ENCODE measurements at regions not wholly inside any gene's neighbourhood (a gene's known extent, or its start where the extent isn't known, plus 50 kb on each side); places are given as distances from the start of the nearest gene placed in this dataset.

GRCh38 chr9:16191691-16192402, 639.0 kb downstream of the CCDC171 start:
- Histone ChIP-seq H3K4me1 (ENCODE audit: control insufficient read depth in 1 of 2, insufficient read depth in 2 of 2, low read length in 2 of 2) (peaks cover 0 to 5% of the 10 kb centered on the region in 2 experiments; a peak in 1 of 4 replicates), H3K9ac (ENCODE audit: low read length) (no peak overlapping the region), H3K36me3 (ENCODE audit: control insufficient read depth in 1 of 2, insufficient read depth in 2 of 2, low read length in 2 of 2) (no peaks in the 10 kb centered on the region), H3K9me2 (ENCODE audit: insufficient read depth) (no peaks in the 10 kb centered on the region), H3K27ac (ENCODE audit: low read depth, low read length) (no peak overlapping the region), H3K4me2 (ENCODE audit: low read length) (peak overlapping the region; percentile 63), H3K4me3 (replicated peaks in 1 of 2; ENCODE audit: low read depth in 1 of 2, low read length in 2 of 2) (no peak overlapping the region), H3K27me3 (ENCODE audit: insufficient read depth, low read length) (no peaks in the 10 kb centered on the region), H4K20me1 (ENCODE audit: insufficient read depth) (no peaks in the 10 kb centered on the region), H2AFZ (ENCODE audit: low read depth, low read length, poor library complexity, severe bottlenecking) (peak overlapping the region; percentile 88), H3K79me2 (ENCODE audit: insufficient read depth, low read length) (no peaks in the 10 kb centered on the region), H3K9me3 (ENCODE audit: control insufficient read depth in 1 of 2, insufficient read depth in 1 of 2, low read depth in 1 of 2, low read length in 2 of 2) (no peaks in the 10 kb centered on the region)
- DNase-seq (ENCODE audit: low read depth, low spot score) (peak; percentile 16), ATAC-seq (peak; percentile 100)
- RAD21 ChIA-PET (ENCODE audit: low non-redundant PET in 1 of 2, low total read pairs in 2 of 2, uncharacterized antibody in 2 of 2, unreplicated experiment in 2 of 2), result no interaction called here
- POLR2A ChIA-PET, result no interaction called here
- intact Hi-C loops (cut with micrococcal nuclease), result loop anchor here (5.0 to 10.0 kb wide), 2 partner anchors 733 to 1270 kb away; no protein-coding TSS in a partner anchor
- BruUV-seq (replicated peaks), result no TSS peak
- no peak for TF ChIP-seq SRF (IDR thresholded peaks at IDR 0.05; ENCODE audit: low read depth)
- TF ChIP-seq FOSL1 (IDR thresholded peaks at IDR 0.05; ENCODE audit: low read depth), result no peak
- TF ChIP-seq CTCF (IDR thresholded peaks at IDR 0.05 in 2 of 3, conservative IDR thresholded peaks at IDR 0.05 in 1 of 3; ENCODE audit: borderline replicate concordance in 1 of 3, insufficient read depth in 1 of 3, low read depth in 2 of 3, low read length in 2 of 3), result peak; percentile 20 to 80 (median 71); a peak in 5 of 6 replicates
- TF ChIP-seq RAD21 (IDR thresholded peaks at IDR 0.05; ENCODE audit: low read depth), result peak; percentile 71
- CTCF ChIA-PET, result no interaction called here

- Histone ChIP-seq H3K4me3 (replicated peaks in 1 of 2; ENCODE audit: low read depth in 1 of 2, low read length in 2 of 2) (no peak overlapping the region), H3K4me1 (ENCODE audit: control insufficient read depth in 1 of 2, insufficient read depth in 2 of 2, low read length in 2 of 2) (peaks cover 0 to 5% of the 10 kb centered on the region in 2 experiments; a peak in 1 of 4 replicates), H3K27me3 (ENCODE audit: insufficient read depth, low read length) (no peaks in the 10 kb centered on the region), H2AFZ (ENCODE audit: low read depth, low read length, poor library complexity, severe bottlenecking) (no peak overlapping the region), H3K4me2 (ENCODE audit: low read length) (peak overlapping the region; percentile 63), H3K79me2 (ENCODE audit: insufficient read depth, low read length) (no peaks in the 10 kb centered on the region), H3K9me2 (ENCODE audit: insufficient read depth) (no peaks in the 10 kb centered on the region), H3K36me3 (ENCODE audit: control insufficient read depth in 1 of 2, insufficient read depth in 2 of 2, low read length in 2 of 2) (no peaks in the 10 kb centered on the region), H3K9ac (ENCODE audit: low read length) (no peak overlapping the region), H3K9me3 (ENCODE audit: control insufficient read depth in 1 of 2, insufficient read depth in 1 of 2, low read depth in 1 of 2, low read length in 2 of 2) (no peaks in the 10 kb centered on the region), H4K20me1 (ENCODE audit: insufficient read depth) (no peaks in the 10 kb centered on the region), H3K27ac (ENCODE audit: low read depth, low read length) (no peak overlapping the region)
- no peak for ATAC-seq
- RAD21 ChIA-PET (ENCODE audit: low non-redundant PET in 1 of 2, low total read pairs in 2 of 2, uncharacterized antibody in 2 of 2, unreplicated experiment in 2 of 2), result no interaction called here
- intact Hi-C loops (cut with micrococcal nuclease), result loop anchor here (5.0 to 10.0 kb wide), 2 partner anchors 732 to 1270 kb away; no protein-coding TSS in a partner anchor
- DNase-seq (ENCODE audit: low read depth, low spot score), result no peak
- CTCF ChIA-PET, result no interaction called here
- no TSS peak for BruUV-seq (replicated peaks)
- POLR2A ChIA-PET, result no interaction called here
- TF ChIP-seq ELF1 (IDR thresholded peaks at IDR 0.05; ENCODE audit: borderline replicate concordance, low read depth), result no peak
- TF ChIP-seq TCF7L2 (IDR thresholded peaks at IDR 0.05; ENCODE audit: borderline replicate concordance, extremely low read depth, insufficient read depth, insufficient read length), result no peak
- no peak for TF ChIP-seq CEBPB (IDR thresholded peaks at IDR 0.05; ENCODE audit: low read depth)
- no peak for TF ChIP-seq MAX (IDR thresholded peaks at IDR 0.05)
- TF ChIP-seq ZNF274 (IDR thresholded peaks at IDR 0.05; ENCODE audit: low read depth, low read length), result no peak
- TF ChIP-seq RAD21 (IDR thresholded peaks at IDR 0.05; ENCODE audit: low read depth), result no peak
- no peak for TF ChIP-seq SP1 (IDR thresholded peaks at IDR 0.05; ENCODE audit: low read depth)
- TF ChIP-seq CTCF (IDR thresholded peaks at IDR 0.05 in 2 of 3, conservative IDR thresholded peaks at IDR 0.05 in 1 of 3; ENCODE audit: borderline replicate concordance in 1 of 3, insufficient read depth in 1 of 3, low read depth in 2 of 3, low read length in 2 of 3), result no peak
- TF ChIP-seq SIN3A (IDR thresholded peaks at IDR 0.05; ENCODE audit: low read depth), result no peak
- no peak for TF ChIP-seq EGR1 (IDR thresholded peaks at IDR 0.05; ENCODE audit: low read depth)
- no peak for TF ChIP-seq FOSL1 (IDR thresholded peaks at IDR 0.05; ENCODE audit: low read depth)
- no peak for TF ChIP-seq ATF3 (IDR thresholded peaks at IDR 0.05)
- no peak for TF ChIP-seq JUND (IDR thresholded peaks at IDR 0.05)
- no peak for TF ChIP-seq CBX3 (IDR thresholded peaks at IDR 0.05; ENCODE audit: low read depth)
Measured at GRCh38 chr9:16192403-16193017, 639.7 kb downstream of the CCDC171 start.
